ENCODE measurements at regions not wholly inside any gene's neighbourhood (a gene's known extent, or its start where the extent isn't known, plus 50 kb on each side); places are given as distances from the start of the nearest gene placed in this dataset.
A peak's percentile ranks its signal among the peaks of the same experiment; 100 is the strongest.
"Not testable (repeated sequence)": the region's sequence is repeated elsewhere in the genome, so short reads cannot be mapped to it uniquely, and the experiment has no call there.

- DNase-seq = no peak
Measured at GRCh38 chr16:10232757-10233156, 50.5 kb upstream of the GRIN2A start.

GRCh38 chr16:10239640-10240039, 57.4 kb upstream of the GRIN2A start:
- DNase-seq = no peak

DNA sequence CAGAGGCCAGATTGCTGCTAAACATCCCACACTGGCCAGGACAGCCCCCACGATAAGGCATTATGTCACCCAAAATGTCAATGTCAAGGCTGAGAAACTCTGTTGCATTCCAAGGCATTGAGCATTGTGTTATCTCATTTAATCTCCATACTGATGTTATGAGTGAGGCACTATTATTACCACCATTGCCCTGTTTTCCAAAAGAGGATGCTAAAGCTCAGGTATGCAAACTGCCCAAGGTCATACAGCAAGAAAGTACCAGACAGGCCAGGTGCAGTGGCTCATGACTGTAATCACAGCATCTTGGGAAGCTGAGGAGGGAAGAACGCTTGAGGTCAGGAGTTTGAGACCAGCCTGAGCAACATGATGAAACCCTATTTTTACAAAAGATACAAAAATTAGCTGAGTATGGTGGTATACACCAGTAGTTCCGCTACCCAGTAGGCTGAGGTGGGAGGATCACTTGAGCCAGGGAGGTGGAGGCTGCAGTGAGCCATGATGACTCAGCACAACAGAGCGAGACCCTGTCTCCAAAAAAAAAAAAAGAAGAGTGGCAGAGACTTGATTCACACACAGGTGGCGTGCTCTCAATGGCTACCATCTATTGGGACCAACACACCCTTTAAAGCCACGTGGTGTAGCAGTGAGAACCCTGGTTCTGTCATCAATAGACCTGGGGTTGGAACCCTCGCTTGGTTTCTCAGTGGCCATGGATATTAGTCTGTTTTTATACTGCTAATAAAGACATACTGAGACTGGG, 58.8 kb upstream of the GRIN2A start:
- DNase-seq = no peak

DNA sequence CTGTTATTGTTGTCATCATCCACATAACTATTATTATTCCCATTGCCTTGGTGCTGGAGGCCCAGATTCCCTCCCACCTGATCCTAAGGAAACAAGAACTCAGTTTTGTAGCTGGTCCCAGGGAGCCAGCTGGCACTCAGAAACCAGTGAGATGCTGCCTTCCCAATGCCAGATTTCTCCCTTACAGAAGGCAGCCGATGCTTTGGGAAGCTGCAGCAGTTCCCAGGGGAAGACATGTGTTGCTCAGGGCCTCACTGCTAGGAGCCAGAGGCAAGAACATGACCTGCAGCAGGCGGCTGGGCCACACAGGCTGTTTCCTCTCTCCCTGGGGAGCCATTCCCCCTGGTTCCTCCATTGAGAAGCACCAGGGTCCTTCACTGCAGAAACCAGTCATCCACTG, 59.9 kb upstream of the GRIN2A start:
- DNase-seq = no peak

- no peak for DNase-seq
Measured at GRCh38 chr16:10242916-10243315, 60.7 kb upstream of the GRIN2A start.

- no peak for DNase-seq
Measured at GRCh38 chr16:10245002-10245401, 62.8 kb upstream of the GRIN2A start.

- DNase-seq = no peak
Measured at GRCh38 chr16:10250137-10250828, 68.1 kb upstream of the GRIN2A start.

GRCh38 chr16:10252155-10252554, 69.9 kb upstream of the GRIN2A start:
- DNase-seq = no peak

GRCh38 chr16:10253409-10253808, 71.2 kb upstream of the GRIN2A start:
- DNase-seq = no peak

GRCh38 chr16:10255728-10256127, 73.5 kb upstream of the GRIN2A start:
- no peak for DNase-seq

- peak; percentile 35 to 41 for DNase-seq
Measured at GRCh38 chr16:10256784-10257641, 74.8 kb upstream of the GRIN2A start.

DNA sequence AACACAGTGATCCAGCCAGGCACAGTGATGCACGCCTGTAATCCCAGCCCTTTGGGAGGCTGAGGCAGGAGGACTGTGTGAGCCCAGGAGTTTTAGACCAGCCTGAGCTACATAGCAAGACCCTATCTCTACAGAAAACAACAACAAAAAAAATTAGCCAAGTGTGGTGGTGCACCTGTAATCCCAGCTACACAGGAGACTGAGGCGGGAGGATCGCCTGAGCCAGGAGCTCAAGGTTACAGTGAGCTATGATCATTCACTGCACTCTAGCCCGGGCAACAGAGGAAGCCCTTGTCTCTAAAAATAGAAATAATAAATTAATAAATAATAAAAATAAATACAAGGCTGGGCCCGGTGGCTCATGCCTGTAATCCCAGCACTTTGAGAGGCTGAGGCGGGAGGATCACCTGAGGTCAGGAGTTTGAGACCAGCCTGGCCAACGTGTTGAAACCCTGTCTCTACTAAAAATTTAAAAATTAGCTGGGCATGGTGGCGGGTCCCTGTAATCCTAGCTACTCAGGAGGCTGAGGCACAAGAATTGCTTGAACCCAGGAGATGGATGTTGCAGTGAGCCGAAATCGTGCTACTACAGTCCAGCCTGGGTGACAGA, 75.5 kb upstream of the GRIN2A start:
- not testable (repeated sequence) for DNase-seq

- not testable (repeated sequence) for DNase-seq
Measured at GRCh38 chr16:10258930-10259603, 76.8 kb upstream of the GRIN2A start.

GRCh38 chr16:10261077-10261476, 78.8 kb upstream of the GRIN2A start:
- no peak for DNase-seq

DNA sequence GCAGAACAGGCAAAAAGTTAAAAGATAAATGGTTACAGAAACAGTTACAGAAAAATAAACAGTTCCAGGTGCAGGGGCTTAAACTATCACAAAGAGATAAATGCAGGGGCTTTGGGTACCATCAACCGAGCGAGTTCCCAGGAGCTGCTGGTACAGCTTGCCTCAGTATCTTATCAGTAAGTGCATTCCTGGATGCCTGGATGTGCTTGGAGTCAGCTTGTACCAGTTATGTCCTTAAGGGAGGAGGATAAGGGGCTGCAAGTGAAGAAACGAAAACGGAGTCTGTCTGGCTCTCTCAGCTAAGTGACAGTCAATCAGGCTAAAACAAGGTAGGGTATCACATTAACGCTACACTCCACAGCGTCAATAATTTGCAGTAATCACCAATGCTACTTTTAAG, 79.3 kb upstream of the GRIN2A start:
- DNase-seq = not testable (repeated sequence)

- no peak for DNase-seq
Measured at GRCh38 chr16:10262377-10263132, 80.3 kb upstream of the GRIN2A start.

GRCh38 chr16:10265770-10266615, 83.8 kb upstream of the GRIN2A start:
- DNase-seq = no peak

GRCh38 chr16:10266809-10267208, 84.6 kb upstream of the GRIN2A start:
- no peak for DNase-seq

DNA sequence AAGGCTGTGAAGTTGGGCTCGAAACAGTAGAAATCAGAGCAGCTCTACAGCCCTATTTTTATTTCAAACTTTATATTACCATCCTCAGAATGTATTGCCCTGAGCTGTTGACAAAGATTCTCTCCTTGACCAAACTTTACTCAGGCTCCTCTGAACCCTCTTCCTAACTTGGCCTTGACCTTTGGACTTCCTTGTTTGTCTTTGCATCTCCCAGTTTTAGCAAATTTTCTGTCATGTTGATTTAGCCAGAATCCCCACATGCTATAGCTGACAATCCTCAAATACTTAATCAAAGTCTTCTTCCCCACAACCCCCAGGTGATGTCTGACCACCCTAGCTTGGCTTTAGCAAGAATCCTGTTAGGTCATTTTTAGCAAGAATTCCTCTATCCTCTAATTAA, 87.4 kb upstream of the GRIN2A start:
- no peak for DNase-seq

GRCh38 chr16:10272250-10272854, 90.1 kb upstream of the GRIN2A start:
- not testable (repeated sequence) for DNase-seq
